ENCODE measurements at regions not wholly inside any gene's neighbourhood (a gene's known extent, or its start where the extent isn't known, plus 50 kb on each side); places are given as distances from the start of the nearest gene placed in this dataset.
A peak's percentile ranks its signal among the peaks of the same experiment; 100 is the strongest.

- intact Hi-C loops (cut with micrococcal nuclease) = no loop called here
- Mint-ChIP-seq H3K36me3 (ENCODE audit: low read depth) (no peaks in the 10 kb centered on the region), H3K27ac (peak overlapping the region; percentile 82), H3K9me3 (peaks cover 10% of the 10 kb centered on the region), H3K4me3 (no peak overlapping the region), H3K27me3 (peaks cover 2% of the 10 kb centered on the region), H3K4me1 (ENCODE audit: low read depth) (peaks cover 72% of the 10 kb centered on the region)
These were observed 171.6 kb upstream of the SVIL start for GRCh38 chr10:29806350-29806788.

GRCh38 chr10:29805134-29805723 lies 170.5 kb upstream of the SVIL start:
- Mint-ChIP-seq H3K36me3 (ENCODE audit: low read depth) (no peaks in the 10 kb centered on the region), H3K4me3 (no peak overlapping the region), H3K27me3 (peaks cover 2% of the 10 kb centered on the region), H3K27ac (peak overlapping the region; percentile 82), H3K9me3 (peaks cover 14% of the 10 kb centered on the region), H3K4me1 (ENCODE audit: low read depth) (peaks cover 63% of the 10 kb centered on the region)
- intact Hi-C loops (cut with micrococcal nuclease) = no loop called here

DNA sequence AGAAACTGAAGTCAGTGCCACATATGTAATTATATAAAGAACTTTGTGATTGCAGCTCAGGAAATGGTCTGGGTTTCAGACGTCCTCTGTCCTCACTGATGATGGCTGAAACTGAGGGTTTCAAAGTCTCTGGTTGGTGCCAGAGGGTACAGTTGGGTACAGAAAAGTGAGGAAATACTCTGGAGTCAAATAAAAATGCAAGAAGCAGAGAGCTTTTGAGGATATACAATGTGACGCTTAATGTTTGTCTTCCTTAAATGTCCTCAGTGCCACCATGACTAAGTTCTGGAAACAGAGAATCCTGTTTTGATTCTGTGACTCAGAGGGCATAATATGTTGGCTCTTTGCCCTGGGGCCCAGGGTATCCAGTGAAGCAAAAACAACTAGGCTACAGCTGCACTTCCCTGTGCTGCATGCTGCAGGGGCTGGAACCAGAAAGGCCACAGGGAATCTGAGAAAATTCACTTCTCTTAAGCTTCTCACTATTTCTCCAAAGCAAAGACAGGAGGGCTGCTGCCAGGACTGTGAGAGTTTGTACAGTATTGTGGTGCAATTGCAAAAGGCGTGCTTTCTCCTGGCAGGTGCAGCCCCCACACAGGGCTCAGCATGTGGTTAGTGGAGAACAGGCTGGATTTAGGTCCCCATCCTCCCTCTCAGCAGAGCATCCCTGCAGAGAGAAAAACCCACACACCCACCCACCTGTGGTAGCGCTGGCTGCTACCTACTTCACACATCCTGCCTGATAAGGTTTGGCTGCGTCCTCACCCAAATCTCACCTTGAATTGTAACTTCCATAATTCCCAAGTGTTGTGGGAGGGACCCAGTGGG lies 169.5 kb upstream of the SVIL start:
- Mint-ChIP-seq H3K36me3 (ENCODE audit: low read depth) (no peaks in the 10 kb centered on the region), H3K27me3 (peaks cover 3% of the 10 kb centered on the region), H3K4me3 (peak overlapping the region; percentile 17), H3K9me3 (peaks cover 14% of the 10 kb centered on the region), H3K4me1 (ENCODE audit: low read depth) (peaks cover 59% of the 10 kb centered on the region), H3K27ac (peak overlapping the region; percentile 82)
- intact Hi-C loops (cut with micrococcal nuclease) = loop anchor here (5.0 kb wide), 1 partner anchor 42 kb away; no protein-coding TSS in a partner anchor

DNA sequence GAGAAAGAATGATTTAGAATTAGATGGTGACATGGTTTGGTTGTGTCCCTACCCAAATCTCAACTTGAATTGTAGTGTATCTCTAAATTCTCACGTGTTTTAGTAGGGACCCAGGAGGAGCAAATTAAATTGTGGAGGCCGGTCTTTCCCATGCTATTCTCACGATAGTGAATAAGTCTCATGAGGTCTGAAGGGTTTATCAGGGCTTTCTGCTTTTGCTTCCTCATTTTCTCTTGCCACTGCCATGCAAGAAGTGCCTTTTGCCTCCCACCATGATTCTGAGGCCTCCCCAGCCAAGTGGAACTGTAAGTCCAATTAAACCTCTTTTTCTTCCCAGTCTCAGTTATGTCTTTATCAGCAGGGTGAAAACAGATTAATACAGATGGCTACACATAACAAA lies 167.4 kb upstream of the SVIL start:
- H3K27me3 Mint-ChIP-seq = peaks cover 7% of the 10 kb centered on the region
- no peak overlapping the region for H3K27ac Mint-ChIP-seq
- H3K4me1 Mint-ChIP-seq (ENCODE audit: low read depth) = peaks cover 52% of the 10 kb centered on the region
- peaks cover 14% of the 10 kb centered on the region for H3K9me3 Mint-ChIP-seq
- no peak overlapping the region for H3K4me3 Mint-ChIP-seq
- intact Hi-C loops (cut with micrococcal nuclease) = loop anchor here (5.0 kb wide), 1 partner anchor 40 kb away; no protein-coding TSS in a partner anchor
- no peaks in the 10 kb centered on the region for H3K36me3 Mint-ChIP-seq (ENCODE audit: low read depth)

DNA sequence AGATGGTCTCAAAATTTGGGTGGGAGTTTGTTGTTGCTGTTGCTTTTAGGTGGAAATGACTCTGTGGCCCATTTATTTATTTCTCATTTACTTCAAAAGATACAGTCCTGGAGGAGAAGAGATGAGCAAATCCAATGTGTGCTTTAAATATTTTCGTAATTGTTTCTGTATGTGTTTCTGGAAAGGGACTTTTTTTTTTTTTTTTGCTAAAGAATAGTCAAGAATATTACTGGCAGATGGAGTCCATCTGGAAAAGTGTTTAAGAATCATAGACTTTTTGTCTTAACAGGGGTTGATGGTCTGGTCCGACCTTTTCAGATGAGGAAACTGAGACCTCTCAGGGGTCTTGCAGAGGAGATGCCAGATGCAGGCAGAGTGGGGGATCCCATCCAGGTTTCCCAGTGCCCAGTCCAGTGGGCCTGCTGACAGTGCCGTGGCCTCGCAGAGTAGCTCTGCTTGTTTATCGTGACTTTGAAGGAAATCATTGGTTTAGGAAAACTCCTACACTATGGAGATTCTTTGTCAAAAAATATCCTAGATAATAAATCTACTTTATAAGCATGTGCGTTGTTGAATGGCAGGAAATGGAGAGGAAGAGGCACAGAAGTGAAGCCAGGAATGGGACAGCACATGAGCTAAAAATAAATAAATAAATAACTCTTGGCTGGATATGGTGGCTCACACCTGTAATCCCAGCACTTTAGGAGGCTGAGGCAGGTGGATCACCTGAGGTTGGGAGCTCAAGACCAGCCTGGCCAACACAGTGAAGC lies 164.3 kb upstream of the SVIL start:
- Mint-ChIP-seq H3K9me3 (peaks cover 14% of the 10 kb centered on the region), H3K36me3 (ENCODE audit: low read depth) (no peaks in the 10 kb centered on the region), H3K4me3 (no peak overlapping the region)

GRCh38 chr10:29797616-29798015 lies 162.8 kb upstream of the SVIL start:
- Mint-ChIP-seq H3K9me3 (peaks cover 14% of the 10 kb centered on the region), H3K4me1 (ENCODE audit: low read depth) (peaks cover 11% of the 10 kb centered on the region), H3K36me3 (ENCODE audit: low read depth) (no peaks in the 10 kb centered on the region), H3K27me3 (peaks cover 12% of the 10 kb centered on the region), H3K4me3 (no peak overlapping the region), H3K27ac (no peak overlapping the region)
- intact Hi-C loops (cut with micrococcal nuclease) = no loop called here

More for the DNA sequence above, 164.3 kb upstream of the SVIL start:
- H3K27me3 Mint-ChIP-seq = peaks cover 12% of the 10 kb centered on the region
- H3K27ac Mint-ChIP-seq = no peak overlapping the region
- H3K4me1 Mint-ChIP-seq (ENCODE audit: low read depth) = peaks cover 23% of the 10 kb centered on the region
- intact Hi-C loops (cut with micrococcal nuclease) = no loop called here

DNA sequence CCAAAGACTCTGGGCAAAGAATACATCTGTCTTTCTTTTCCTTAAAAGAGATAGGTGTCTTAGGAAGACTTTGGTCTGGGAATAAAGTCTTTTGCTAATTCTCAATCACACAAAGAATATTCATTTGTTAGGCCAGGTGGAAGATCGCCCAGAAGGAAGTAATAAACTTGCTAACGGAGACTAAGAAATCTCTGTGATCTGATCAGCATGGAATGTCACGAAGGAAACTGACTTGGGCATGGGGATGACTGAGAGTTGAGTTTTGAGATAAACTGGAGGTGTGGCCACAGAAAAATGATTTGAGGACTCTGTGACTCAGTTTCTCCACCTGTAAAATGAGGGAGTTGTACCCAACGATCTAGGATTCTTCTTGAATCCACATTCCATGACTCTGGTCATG lies 161.1 kb upstream of the SVIL start:
- intact Hi-C loops (cut with micrococcal nuclease) = no loop called here
- no peaks in the 10 kb centered on the region for H3K4me1 Mint-ChIP-seq (ENCODE audit: low read depth)
- no peak overlapping the region for H3K4me3 Mint-ChIP-seq
- no peaks in the 10 kb centered on the region for H3K36me3 Mint-ChIP-seq (ENCODE audit: low read depth)
- H3K27ac Mint-ChIP-seq = peak overlapping the region; percentile 5
- H3K9me3 Mint-ChIP-seq = no peaks in the 10 kb centered on the region
- H3K27me3 Mint-ChIP-seq = peaks cover 12% of the 10 kb centered on the region

GRCh38 chr10:29794776-29795611 lies 160.2 kb upstream of the SVIL start:
- Mint-ChIP-seq H3K36me3 (ENCODE audit: low read depth) (no peaks in the 10 kb centered on the region), H3K27ac (peak overlapping the region; percentile 17), H3K27me3 (peaks cover 12% of the 10 kb centered on the region), H3K9me3 (no peaks in the 10 kb centered on the region), H3K4me3 (no peak overlapping the region), H3K4me1 (ENCODE audit: low read depth) (no peaks in the 10 kb centered on the region)
- intact Hi-C loops (cut with micrococcal nuclease) = no loop called here

- H3K27me3 Mint-ChIP-seq = peaks cover 6% of the 10 kb centered on the region
- H3K36me3 Mint-ChIP-seq (ENCODE audit: low read depth) = no peaks in the 10 kb centered on the region
- H3K9me3 Mint-ChIP-seq = no peaks in the 10 kb centered on the region
- no peak overlapping the region for H3K27ac Mint-ChIP-seq
- H3K4me1 Mint-ChIP-seq (ENCODE audit: low read depth) = no peaks in the 10 kb centered on the region
- intact Hi-C loops (cut with micrococcal nuclease) = no loop called here
- H3K4me3 Mint-ChIP-seq = no peak overlapping the region
These were observed 157.0 kb upstream of the SVIL start for GRCh38 chr10:29791773-29792172.

DNA sequence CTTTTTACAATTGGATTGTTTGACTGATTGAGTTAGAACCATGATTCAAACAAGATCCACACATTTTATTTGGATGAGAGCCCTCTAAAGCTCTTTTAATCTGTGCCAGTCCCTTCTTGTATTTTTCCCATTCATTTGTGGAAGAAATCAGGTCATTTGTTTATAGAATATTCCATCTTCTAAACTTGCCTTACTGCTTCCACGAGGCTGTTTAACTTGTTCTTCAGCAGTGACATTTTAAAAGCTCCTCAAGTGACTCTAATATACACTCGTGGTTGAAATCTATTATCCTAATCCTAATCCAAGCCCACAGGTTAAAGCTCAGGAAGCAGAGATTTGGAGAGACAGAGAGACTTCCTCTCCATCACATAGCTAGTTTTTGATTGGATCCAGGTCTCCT lies 155.4 kb upstream of the SVIL start:
- Mint-ChIP-seq H3K27ac (no peak overlapping the region), H3K36me3 (ENCODE audit: low read depth) (no peaks in the 10 kb centered on the region), H3K9me3 (no peaks in the 10 kb centered on the region), H3K4me1 (ENCODE audit: low read depth) (no peaks in the 10 kb centered on the region), H3K27me3 (no peaks in the 10 kb centered on the region), H3K4me3 (no peak overlapping the region)
- intact Hi-C loops (cut with micrococcal nuclease) = no loop called here

GRCh38 chr10:29788113-29788512 lies 153.3 kb upstream of the SVIL start:
- Mint-ChIP-seq H3K4me1 (ENCODE audit: low read depth) (peaks cover 6% of the 10 kb centered on the region), H3K9me3 (no peaks in the 10 kb centered on the region), H3K27me3 (peaks cover 2% of the 10 kb centered on the region), H3K4me3 (no peak overlapping the region), H3K36me3 (ENCODE audit: low read depth) (no peaks in the 10 kb centered on the region), H3K27ac (no peak overlapping the region)
- intact Hi-C loops (cut with micrococcal nuclease) = no loop called here

GRCh38 chr10:29785701-29786100 lies 150.9 kb upstream of the SVIL start:
- no peaks in the 10 kb centered on the region for H3K9me3 Mint-ChIP-seq
- peaks cover 18% of the 10 kb centered on the region for H3K4me1 Mint-ChIP-seq (ENCODE audit: low read depth)
- H3K4me3 Mint-ChIP-seq = no peak overlapping the region
- no peak overlapping the region for H3K27ac Mint-ChIP-seq
- intact Hi-C loops (cut with micrococcal nuclease) = no loop called here
- H3K27me3 Mint-ChIP-seq = peaks cover 13% of the 10 kb centered on the region
- no peaks in the 10 kb centered on the region for H3K36me3 Mint-ChIP-seq (ENCODE audit: low read depth)

DNA sequence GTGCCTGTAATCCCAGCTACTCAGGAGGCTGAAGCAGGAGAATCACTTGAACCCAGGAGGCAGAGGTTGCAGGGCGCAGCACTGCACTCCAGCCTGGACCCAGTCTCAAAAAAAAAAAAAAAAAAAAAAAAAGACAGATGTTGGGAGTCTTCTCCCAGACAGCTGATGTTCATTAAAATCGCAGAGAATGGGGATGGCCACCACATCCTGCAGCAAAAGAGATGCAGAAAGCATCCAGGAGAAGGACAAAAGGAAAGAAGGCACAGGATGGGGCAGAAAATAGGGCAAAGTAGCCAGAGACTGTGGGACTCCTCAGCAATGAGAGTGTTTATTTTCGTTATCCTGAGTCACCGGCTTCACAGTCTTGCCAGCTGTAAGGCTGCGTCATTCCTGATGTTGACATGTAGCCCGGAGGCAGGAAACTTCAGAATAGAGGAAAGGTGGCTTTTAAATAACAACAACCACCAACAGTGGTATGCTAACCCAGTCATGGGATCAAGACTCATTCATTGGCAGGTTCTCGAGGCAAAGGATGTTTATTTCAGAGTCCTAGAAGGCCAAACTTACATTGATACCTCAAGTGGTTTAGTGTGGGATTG lies 149.5 kb upstream of the SVIL start:
- H3K27ac Mint-ChIP-seq = no peak overlapping the region

More for the DNA sequence above, 149.5 kb upstream of the SVIL start:
- intact Hi-C loops (cut with micrococcal nuclease) = no loop called here
- no peaks in the 10 kb centered on the region for H3K36me3 Mint-ChIP-seq (ENCODE audit: low read depth)
- no peak overlapping the region for H3K4me3 Mint-ChIP-seq
- no peaks in the 10 kb centered on the region for H3K9me3 Mint-ChIP-seq
- peaks cover 17% of the 10 kb centered on the region for H3K27me3 Mint-ChIP-seq
- peaks cover 27% of the 10 kb centered on the region for H3K4me1 Mint-ChIP-seq (ENCODE audit: low read depth)

Data from dendritic cell treated with granulocyte-macrophage colony-stimulating factor and Interleukin-4, amounts not matched to agents 40 ng/mL and 50 ng/mL, for 4 days (primary cell).